IMR-90 (cell line): ENCODE measurements at regions not wholly inside any gene's neighbourhood (a gene's known extent, or its start where the extent isn't known, plus 50 kb on each side); places are given as distances from the start of the nearest gene placed in this dataset.

Experiments used
- ATAC-seq: fragments of 200-7000 bp; cut with Tn5 transposase; 2 replicates; pipeline ENCODE4 v1.9.1; 2020; ENCODE audit warnings: low read depth, mild to moderate bottlenecking, moderate library complexity
- BruUV-seq: library from RNA; stranded (reverse); fragments of 400-500 nt; replicated peaks from 2 replicates; lab custom pipeline; 2021; lab: Mats Ljungman, UMichigan
- CTCF ChIA-PET: fragments of 300-600 bp; formaldehyde crosslinking; extraction: SDS; loops from one replicate; lab custom pipeline; 2021; ENCODE audit warnings: antibody characterized with exemption; lab: Yijun Ruan, JAX
- POLR2A ChIA-PET: fragments of 300-600 bp; sonication (Branson Sonifier 250); formaldehyde crosslinking; loops from one replicate; lab custom pipeline; 2022; ENCODE audit warnings: antibody characterized with exemption; ENCODE audit not compliant: unreplicated experiment; lab: Charles Lee
- DNase-seq: peaks from one replicate; pipeline ENCODE4 v3.0.0; 2013
- H2AFZ ChIP-seq: replicated peaks from 2 replicates; pipeline ENCODE3; 2013; ENCODE audit warnings: low read length, mild to moderate bottlenecking; ENCODE audit not compliant: poor library complexity
- H2AK5ac ChIP-seq: 2 replicates; pipeline ENCODE4 v1.6.1; 2013; ENCODE audit warnings: low read depth, low read length, inconsistent platforms
- H2AK9ac ChIP-seq: replicated peaks from 2 replicates; pipeline ENCODE3; 2013; ENCODE audit warnings: mild to moderate bottlenecking, low read depth, low read length, moderate library complexity; ENCODE audit not compliant: poor library complexity
- H2BK120ac ChIP-seq: 2 replicates; pipeline ENCODE4 v1.6.1; 2013; ENCODE audit warnings: low read depth, low read length, inconsistent platforms
- H2BK15ac ChIP-seq: 3 replicates; pipeline ENCODE4 v1.6.1; 2013; ENCODE audit warnings: low read depth, low read length, inconsistent platforms
- H2BK20ac ChIP-seq: 2 replicates; pipeline ENCODE4 v1.6.1; 2013; ENCODE audit warnings: low read depth, mild to moderate bottlenecking, inconsistent platforms, low read length, moderate library complexity
- H2BK5ac ChIP-seq: 2 replicates; pipeline ENCODE4 v1.6.1; 2013; ENCODE audit warnings: mild to moderate bottlenecking, low read depth, low read length, inconsistent platforms; ENCODE audit not compliant: poor library complexity, severe bottlenecking
- H3K14ac ChIP-seq: replicated peaks from 2 replicates; pipeline ENCODE4 v1.6.1; 2013; ENCODE audit warnings: low read depth, low read length, inconsistent platforms
- H3K18ac ChIP-seq: 2 replicates; pipeline ENCODE4 v1.6.1; 2013; ENCODE audit warnings: low read depth, low read length, control low read depth
- H3K23ac ChIP-seq: 2 replicates; pipeline ENCODE4 v1.6.1; 2013; ENCODE audit warnings: low read depth, low read length, inconsistent platforms
- H3K27ac ChIP-seq: 2 replicates; pipeline ENCODE4 v1.5.1; 2013; ENCODE audit warnings: mild to moderate bottlenecking, control low read depth, low read length; ENCODE audit not compliant: insufficient read depth
- H3K27me3 ChIP-seq: 2 replicates; pipeline ENCODE4 v1.6.1; 2013; ENCODE audit warnings: low read length; ENCODE audit not compliant: control insufficient read depth, insufficient read depth
- H3K36me3 ChIP-seq: 2 replicates; pipeline ENCODE4 v1.6.1; 2013; ENCODE audit warnings: low read length, mixed read lengths; ENCODE audit not compliant: control insufficient read depth, insufficient read depth
- H3K4ac ChIP-seq: 2 replicates; pipeline ENCODE4 v1.6.1; 2013; ENCODE audit warnings: low read depth, low read length, inconsistent platforms
- H3K4me1 ChIP-seq: 2 replicates; pipeline ENCODE4 v1.6.1; 2013; ENCODE audit warnings: low read length, mixed read lengths; ENCODE audit not compliant: control insufficient read depth, insufficient read depth
- H3K4me2 ChIP-seq: 2 replicates; pipeline ENCODE4 v1.6.1; 2013; ENCODE audit warnings: low read depth, mild to moderate bottlenecking, control low read depth, low read length, moderate library complexity
- H3K4me3 ChIP-seq: 2 replicates; pipeline ENCODE4 v1.5.1; 2013; ENCODE audit warnings: low read depth, mild to moderate bottlenecking, control low read depth, low read length, moderate library complexity; ENCODE audit not compliant: insufficient read depth
- H3K56ac ChIP-seq: 2 replicates; pipeline ENCODE4 v1.6.1; 2013; ENCODE audit warnings: low read length, inconsistent platforms; ENCODE audit not compliant: insufficient read depth; ENCODE audit errors: extremely low read depth
- H3K79me1 ChIP-seq, 2 experiments: 2 replicates each; pipeline ENCODE4 v1.6.1; 2013; ENCODE audit warnings: low read length in 2 of 2, inconsistent platforms in 1 of 2, low read depth in 1 of 2
- H3K9ac ChIP-seq: 2 replicates; pipeline ENCODE4 v1.6.1; 2013; ENCODE audit warnings: low read depth, low read length, control low read depth
- H3K9me1 ChIP-seq: 2 replicates; pipeline ENCODE4 v1.6.1; 2013; ENCODE audit warnings: low read length, inconsistent platforms; ENCODE audit not compliant: insufficient read depth
- H3K9me3 ChIP-seq: 2 replicates; pipeline ENCODE4 v1.6.1; 2013; ENCODE audit warnings: low read length; ENCODE audit not compliant: control insufficient read depth, insufficient read depth
- H4K20me1 ChIP-seq: 2 replicates; pipeline ENCODE4 v1.6.1; 2013; ENCODE audit warnings: low read length, inconsistent platforms; ENCODE audit not compliant: insufficient read depth
- H4K5ac ChIP-seq: 2 replicates; pipeline ENCODE4 v1.6.1; 2013; ENCODE audit warnings: mild to moderate bottlenecking, low read depth, low read length, control low read depth
- H4K8ac ChIP-seq, 2 experiments: 2 replicates each; pipeline ENCODE4 v1.6.1; 2013; ENCODE audit warnings: low read depth in 2 of 2, low read length in 2 of 2, control low read depth in 1 of 2, inconsistent platforms in 1 of 2
- H4K91ac ChIP-seq: 2 replicates; pipeline ENCODE4 v1.6.1; 2013; ENCODE audit warnings: low read depth, low read length, inconsistent platforms; ENCODE audit not compliant: insufficient read depth
- CEBPB ChIP-seq: IDR thresholded peaks from 2 replicates; pipeline ENCODE4 v1.6.1; 2012; ENCODE audit warnings: low read depth, low read length, improper control_type of control experiment
- CHD1 ChIP-seq: IDR thresholded peaks from 2 replicates; pipeline ENCODE4 v1.6.1; 2012; ENCODE audit warnings: low read depth, low read length, improper control_type of control experiment
- CTCF ChIP-seq: conservative IDR thresholded peaks from 2 replicates; pipeline ENCODE4 v1.5.1; 2012; ENCODE audit warnings: mild to moderate bottlenecking, low read depth, low read length, improper control_type of control experiment
- FOS ChIP-seq: fragments of 150-350 bp; IDR thresholded peaks from 2 replicates; pipeline ENCODE4 v1.6.1; 2016; ENCODE audit warnings: low read depth, low read length
- MAFK ChIP-seq: IDR thresholded peaks from 2 replicates; pipeline ENCODE4 v1.6.1; 2012; ENCODE audit warnings: low read depth, low read length, improper control_type of control experiment
- MAZ ChIP-seq: IDR thresholded peaks from 2 replicates; pipeline ENCODE4 v1.6.1; 2012; ENCODE audit warnings: low read depth, mild to moderate bottlenecking, low read length, improper control_type of control experiment, moderate library complexity, borderline replicate concordance
- MXI1 ChIP-seq: IDR thresholded peaks from 2 replicates; pipeline ENCODE4 v1.6.1; 2012; ENCODE audit warnings: low read depth, mild to moderate bottlenecking, low read length, moderate library complexity, borderline replicate concordance
- NFE2L2 ChIP-seq: fragments of 150-350 bp; IDR thresholded peaks from 2 replicates; pipeline ENCODE4 v1.6.1; 2016; ENCODE audit warnings: low read depth, mild to moderate bottlenecking, low read length
- POLR2A ChIP-seq: IDR thresholded peaks from 2 replicates; pipeline ENCODE4 v1.6.1; 2012; ENCODE audit warnings: mild to moderate bottlenecking, low read depth, low read length
- RAD21 ChIP-seq: IDR thresholded peaks from 2 replicates; pipeline ENCODE4 v1.6.1; 2012; ENCODE audit warnings: low read length, improper control_type of control experiment
- RFX5 ChIP-seq: IDR thresholded peaks from 2 replicates; pipeline ENCODE4 v1.8.0; 2012; ENCODE audit warnings: low read depth, mild to moderate bottlenecking, low read length, moderate library complexity
- SMC3 ChIP-seq: fragments of 150-350 bp; IDR thresholded peaks from 2 replicates; pipeline ENCODE4 v1.6.1; 2016; ENCODE audit warnings: low read depth, mild to moderate bottlenecking, antibody characterized with exemption, low read length, moderate library complexity
- WGBS, 2 experiments: methylation state at CpG; one replicate each; pipeline versions ENCODE4 v1.1.5 to v1.1.7; 2013; ENCODE audit warnings: missing lambda C conversion rate in 2 of 2; ENCODE audit not compliant: insufficient read length in 1 of 2; ENCODE audit errors: extremely low coverage in 2 of 2; 5-methylcytosine and 5-hydroxymethylcytosine counted together
- dilution Hi-C: fragments of 300-500 bp; cut with HindIII; formaldehyde crosslinking; loops from one replicate; pipeline ENCODE4 v1.14.3; 2018; ENCODE audit warnings: low sequenced_read_pairs; ENCODE audit not compliant: unreplicated experiment
- in situ Hi-C: fragments of 300-500 bp; cut with MboI; formaldehyde crosslinking; loops from 3 replicates; pipeline ENCODE4 v1.14.3; 2019; ENCODE audit warnings: low sequenced_read_pairs, inconsistent platforms, mixed read lengths
- intact Hi-C: fragments of 100-400 bp; cut with micrococcal nuclease; formaldehyde crosslinking; loops from 2 replicates; pipeline ENCODE4 v1.10.0; 2022

GRCh38 chr20:54759589-54759988, 284.2 kb downstream of the DOK5 start:
- peaks cover 5% of the 10 kb centered on the region for H3K9me3 ChIP-seq
- H2AK9ac ChIP-seq: no peak overlapping the region
- WGBS, 2 experiments: no CpG with 5 or more reads among the region's 4 CpGs
- no peak overlapping the region for H3K4ac ChIP-seq
- no peak overlapping the region for H2AFZ ChIP-seq
- no peaks in the 10 kb centered on the region for H3K79me1 ChIP-seq
- no peak for ATAC-seq
- dilution Hi-C loops (no loop called here), in situ Hi-C loops (no loop called here), intact Hi-C loops (no loop called here)
- no peak overlapping the region for H2BK20ac ChIP-seq
- TF ChIP-seq NFE2L2: no peak
- no peak for TF ChIP-seq CTCF
- no peak for TF ChIP-seq MAZ
- TF ChIP-seq SMC3: no peak
- TF ChIP-seq MAFK: no peak
- no peak for TF ChIP-seq RFX5
- TF ChIP-seq RAD21: no peak
- TF ChIP-seq FOS: no peak
- no peak for TF ChIP-seq CEBPB
- TF ChIP-seq CHD1: no peak
- TF ChIP-seq MXI1: no peak
- TF ChIP-seq POLR2A: no peak
- ChIA-PET POLR2A (no interaction called here), CTCF (no interaction called here)
- H3K9ac ChIP-seq: no peak overlapping the region
- H2AK5ac ChIP-seq: no peak overlapping the region
- no peak overlapping the region for H3K18ac ChIP-seq
- no peaks in the 10 kb centered on the region for H3K36me3 ChIP-seq
- H2BK15ac ChIP-seq: no peak overlapping the region
- no peak overlapping the region for H4K5ac ChIP-seq
- no peak for DNase-seq
- no peak overlapping the region for H3K4me3 ChIP-seq
- H3K56ac ChIP-seq: no peak overlapping the region
- H3K27me3 ChIP-seq: no peaks in the 10 kb centered on the region
- no peak overlapping the region for H3K27ac ChIP-seq
- no peak overlapping the region for H4K91ac ChIP-seq
- H3K4me1 ChIP-seq: no peaks in the 10 kb centered on the region
- H3K4me2 ChIP-seq: no peak overlapping the region
- H3K14ac ChIP-seq: no peak overlapping the region
- H2BK5ac ChIP-seq: no peak overlapping the region
- no peak overlapping the region for H4K8ac ChIP-seq
- H2BK120ac ChIP-seq: no peak overlapping the region
- BruUV-seq: no TSS peak
- H4K20me1 ChIP-seq: no peaks in the 10 kb centered on the region
- no peaks in the 10 kb centered on the region for H3K9me1 ChIP-seq
- H3K23ac ChIP-seq: no peak overlapping the region
